DMS53 treated with DMSO at 0.1 percent for 48 hours (cell line): ENCODE measurements at regions not wholly inside any gene's neighbourhood (a gene's known extent, or its start where the extent isn't known, plus 50 kb on each side); places are given as distances from the start of the nearest gene placed in this dataset.

ENCODE experiments used
- DNase-seq: peaks from one replicate; lab custom pipeline; 2025; ENCODE audit not compliant: unreplicated experiment; lab: John Stamatoyannopoulos, UW

DNA sequence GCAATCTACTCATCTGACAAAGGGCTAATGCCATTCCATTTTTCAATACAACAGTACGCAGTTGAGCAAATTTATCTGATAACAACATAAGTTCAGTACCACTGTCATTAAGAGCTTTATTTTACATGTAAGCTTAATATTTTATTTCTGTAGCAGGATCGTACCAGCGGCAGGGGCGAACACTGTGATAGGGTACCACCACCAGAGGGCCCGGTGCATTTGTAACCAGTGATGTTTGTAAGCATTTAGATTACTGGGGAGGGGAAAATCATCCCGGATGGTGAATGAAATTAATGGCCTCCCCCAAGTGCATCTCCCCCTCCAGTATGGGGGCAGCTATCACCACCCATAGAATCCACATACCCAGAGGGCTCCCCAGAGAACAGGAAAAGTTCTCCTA lies 179.0 kb downstream of the ADGRA3 start:
- DNase-seq = no peak

DNA sequence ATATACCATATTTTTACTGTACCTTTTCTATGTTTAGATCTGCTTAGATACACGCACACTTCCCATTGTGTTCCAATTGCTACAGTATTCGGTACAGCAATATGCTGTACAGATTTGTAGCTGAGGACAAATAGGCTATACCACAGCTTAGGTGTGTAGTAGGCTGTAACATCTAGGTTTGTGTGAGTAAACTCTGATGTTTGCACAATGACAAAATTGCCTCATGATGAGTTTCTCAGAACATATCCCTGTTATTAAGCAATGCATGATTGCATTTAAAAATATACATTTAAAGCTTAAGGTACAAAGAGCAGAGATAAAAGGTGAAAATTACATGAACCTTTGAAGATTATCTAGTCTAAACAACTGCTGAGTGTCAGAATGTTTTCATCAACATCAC lies 181.7 kb downstream of the ADGRA3 start:
- no peak for DNase-seq

DNA sequence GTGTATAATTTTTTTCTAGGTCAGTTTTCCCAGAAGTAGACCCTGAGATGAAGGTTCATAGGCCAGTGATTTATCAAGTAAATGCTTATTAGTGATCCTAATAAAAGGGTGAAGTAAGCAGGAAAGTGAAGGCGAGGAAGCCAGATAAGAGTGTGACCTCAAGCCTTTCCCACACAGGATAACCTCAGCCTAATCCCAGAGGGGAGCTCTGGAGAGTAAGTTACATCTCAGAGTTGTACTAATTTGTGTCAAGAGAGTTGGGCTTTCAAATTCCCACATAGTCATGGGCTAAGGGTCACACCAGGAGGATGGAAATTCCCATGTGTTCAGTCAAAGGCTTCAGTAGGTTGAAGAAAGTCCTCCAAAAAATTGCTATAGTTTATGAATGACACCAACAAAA lies 191.4 kb downstream of the ADGRA3 start:
- DNase-seq = no peak

DNA sequence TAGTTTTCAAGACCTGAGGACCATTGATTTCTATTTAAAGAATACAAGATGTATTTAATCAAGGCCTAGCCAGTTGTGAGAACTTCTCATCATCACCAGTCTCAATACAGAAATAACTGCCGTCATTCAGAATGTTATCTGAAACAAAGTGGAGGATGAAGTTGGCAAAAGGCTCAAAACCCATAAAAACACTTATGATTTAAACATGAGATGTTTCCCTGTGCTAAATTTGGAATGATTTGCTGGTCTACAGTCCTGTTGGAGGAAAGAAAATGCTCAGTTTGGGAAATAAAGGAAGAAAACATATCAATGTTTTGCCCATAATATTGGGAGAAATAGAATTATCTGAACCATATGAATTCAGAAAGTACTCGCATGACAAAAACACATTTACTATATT lies 192.2 kb downstream of the ADGRA3 start:
- DNase-seq = no peak

DNA sequence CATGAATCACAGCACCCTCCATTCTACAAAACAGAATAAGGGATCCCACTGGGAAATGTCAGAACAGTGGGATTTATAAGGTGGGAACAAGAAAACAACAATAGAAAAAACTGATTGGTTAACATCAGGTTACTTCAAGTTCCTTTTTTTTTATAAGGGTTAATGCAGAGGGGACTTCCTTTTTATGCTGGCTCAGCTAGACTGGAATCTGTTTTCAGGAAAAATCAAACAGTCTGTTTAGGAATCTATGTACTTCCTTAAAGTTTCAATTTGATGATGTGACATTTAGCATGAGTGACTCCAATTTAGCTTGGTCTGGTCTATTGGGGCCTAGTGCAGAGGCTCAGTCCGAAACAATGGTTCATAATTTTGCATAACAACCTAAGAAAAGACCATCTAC lies 192.9 kb downstream of the ADGRA3 start:
- no peak for DNase-seq

DNA sequence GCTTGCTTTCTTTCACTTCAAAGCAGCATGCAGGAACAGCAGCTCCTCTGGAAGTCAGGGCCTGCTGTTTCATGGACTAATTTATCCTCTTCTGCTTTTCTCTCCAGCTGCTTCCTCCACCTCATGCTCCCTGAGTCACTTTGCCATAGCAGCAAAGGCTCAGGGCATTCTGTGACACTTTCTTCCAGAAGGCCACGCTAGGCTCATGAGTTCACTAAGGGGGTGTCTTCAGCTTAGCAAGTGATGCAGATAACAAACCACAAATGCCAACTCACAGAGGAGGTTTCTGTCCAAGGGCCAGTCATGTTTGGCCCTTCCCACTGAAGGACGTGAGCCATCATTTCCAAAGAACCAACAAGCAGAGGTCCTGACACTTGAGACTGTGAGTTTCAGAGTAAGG lies 200.2 kb downstream of the ADGRA3 start:
- DNase-seq = no peak

DNA sequence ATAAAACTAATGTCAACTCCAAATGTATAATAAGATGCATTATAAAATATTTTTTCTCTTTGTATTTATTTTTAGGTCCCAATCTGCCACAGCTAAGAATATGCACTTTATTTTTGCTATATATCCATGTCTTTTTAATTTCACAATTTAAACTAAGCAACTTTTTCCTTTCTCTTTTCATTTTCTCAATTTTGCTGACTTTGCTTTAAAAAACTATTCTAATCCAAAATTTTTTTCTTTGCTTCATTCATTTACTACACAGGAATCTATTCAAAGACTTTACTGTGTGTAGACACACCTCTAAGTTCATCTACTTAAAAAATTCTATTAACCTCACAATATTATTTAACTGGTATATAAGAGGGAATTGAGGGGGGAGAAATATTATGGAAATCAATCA lies 201.9 kb downstream of the ADGRA3 start:
- no peak for DNase-seq

DNA sequence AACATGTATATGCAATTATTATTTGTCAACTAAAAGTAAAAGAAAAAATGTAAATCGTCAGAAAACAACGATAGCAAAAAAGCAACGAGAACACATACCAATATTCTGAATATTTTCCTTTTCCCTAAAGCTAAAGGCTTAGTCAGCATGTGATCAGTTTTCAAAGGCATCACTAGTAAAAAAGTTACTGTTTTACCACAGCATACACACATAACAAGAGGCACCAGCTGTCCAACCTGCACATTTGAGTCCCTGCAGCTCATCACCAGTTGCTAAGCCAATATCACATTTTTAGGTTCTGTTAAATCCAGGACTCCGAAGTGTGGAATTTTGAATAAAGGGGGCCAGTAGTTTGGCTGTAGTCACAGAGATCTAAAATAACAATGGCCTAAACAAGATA lies 203.8 kb downstream of the ADGRA3 start:
- no peak for DNase-seq

DNA sequence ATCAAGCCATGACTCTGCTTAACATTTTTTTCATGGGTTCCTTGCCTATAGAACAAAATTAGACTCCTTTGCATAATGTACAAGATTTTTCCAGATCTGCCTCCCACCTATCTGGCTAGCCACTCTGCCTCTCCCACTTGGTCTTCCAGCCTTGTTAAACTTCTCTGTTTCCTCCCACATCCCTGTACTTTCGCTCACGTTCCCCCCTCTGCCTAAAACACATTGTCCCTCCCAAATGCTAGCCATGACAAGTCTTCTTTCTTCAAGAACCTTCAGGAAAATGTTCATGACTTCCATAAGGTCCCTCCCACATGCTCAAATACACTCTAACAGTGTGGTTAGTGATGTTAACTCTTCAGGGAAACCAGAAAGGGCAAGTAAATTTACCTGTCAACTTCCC lies 214.6 kb downstream of the ADGRA3 start:
- no peak for DNase-seq

DNA sequence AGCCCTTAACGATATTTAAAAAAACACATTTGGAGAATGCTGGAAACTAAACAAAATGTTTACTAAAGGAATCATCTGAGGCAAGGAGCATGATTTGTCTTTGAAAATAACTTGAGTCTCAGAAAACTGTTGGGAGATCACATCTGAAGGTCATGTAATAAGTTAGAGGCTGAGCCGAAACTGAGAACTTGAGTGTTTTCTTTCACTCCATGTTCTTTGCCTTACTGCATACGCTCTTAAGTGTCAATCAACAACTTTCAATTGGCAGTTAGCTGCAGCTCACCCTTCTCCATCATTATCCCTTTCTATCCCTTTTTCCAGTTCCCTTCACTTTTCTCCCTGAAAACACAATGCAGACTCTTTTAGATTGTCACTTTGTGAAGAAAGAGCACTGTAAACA lies 216.2 kb downstream of the ADGRA3 start:
- no peak for DNase-seq

DNA sequence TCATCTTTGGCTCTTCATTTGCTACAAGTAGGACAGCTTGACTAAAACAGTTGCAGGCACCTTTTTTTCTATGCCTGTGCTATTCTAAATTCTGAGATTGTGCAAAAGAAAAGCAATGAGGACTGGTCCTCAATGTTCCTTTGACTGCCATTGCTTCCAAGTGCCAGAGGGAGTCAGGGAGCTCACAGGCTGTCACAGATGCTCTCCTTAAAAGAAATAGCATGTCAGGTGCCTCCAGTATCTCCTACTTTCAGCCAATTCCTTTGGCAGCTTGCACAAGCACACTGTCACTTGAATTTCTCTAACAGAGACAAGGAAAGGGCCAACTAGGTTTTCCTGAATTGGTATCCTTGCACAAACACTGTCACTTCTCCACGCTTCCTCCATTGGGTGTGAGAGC lies 228.2 kb downstream of the ADGRA3 start:
- DNase-seq = no peak

DNA sequence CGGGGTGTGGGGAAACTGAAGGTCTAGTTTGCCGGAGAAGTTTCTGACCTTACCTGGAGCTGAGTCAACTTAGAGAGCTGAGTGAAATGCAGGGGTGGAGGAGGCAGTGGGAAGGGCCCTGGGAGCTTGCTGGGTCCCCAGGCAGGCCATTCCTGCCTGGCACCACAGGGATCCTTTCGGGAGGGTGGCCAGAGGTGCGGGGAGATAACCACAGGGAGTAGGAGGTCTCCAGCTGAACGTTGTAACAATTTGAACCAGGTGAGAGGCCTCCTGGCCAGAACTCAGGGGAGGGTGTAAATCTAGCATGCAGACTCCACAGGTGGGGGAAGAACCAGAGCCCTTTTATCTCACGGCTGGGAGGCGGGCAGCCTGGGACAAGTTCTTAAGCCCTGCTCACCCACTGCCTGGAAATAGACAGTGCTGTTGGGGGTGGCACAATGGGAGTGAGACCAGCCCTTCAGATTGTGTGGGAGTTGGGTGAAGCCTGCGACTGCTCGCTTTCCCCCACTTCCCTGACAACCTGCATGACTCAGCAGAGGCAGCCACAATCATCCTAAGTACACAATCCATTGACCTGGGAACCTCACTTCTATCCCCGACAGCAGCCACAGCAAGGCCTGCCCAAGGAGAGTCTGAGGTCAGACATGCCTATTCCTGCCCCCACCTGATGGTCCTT lies 247.4 kb downstream of the ADGRA3 start:
- DNase-seq = peak; percentile 6

DNA sequence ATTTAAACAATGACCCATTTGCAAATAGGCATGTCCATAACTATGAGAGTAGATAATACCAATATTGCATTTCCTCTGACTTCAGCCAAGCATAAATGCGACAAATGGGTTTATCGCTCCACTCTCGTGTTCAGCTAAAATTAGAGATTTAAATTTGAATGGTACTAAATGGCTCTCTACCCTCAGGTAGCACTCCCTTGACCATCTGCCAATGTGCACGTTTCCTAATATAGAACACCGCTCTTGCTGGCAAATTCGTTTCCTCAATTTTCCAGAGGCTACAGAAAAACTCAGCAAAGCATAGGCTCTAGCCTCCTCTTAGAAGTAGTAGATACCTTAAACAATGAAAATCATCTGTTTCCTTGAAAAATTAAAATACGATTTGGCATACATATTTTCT lies 251.6 kb downstream of the ADGRA3 start:
- DNase-seq = no peak

DNA sequence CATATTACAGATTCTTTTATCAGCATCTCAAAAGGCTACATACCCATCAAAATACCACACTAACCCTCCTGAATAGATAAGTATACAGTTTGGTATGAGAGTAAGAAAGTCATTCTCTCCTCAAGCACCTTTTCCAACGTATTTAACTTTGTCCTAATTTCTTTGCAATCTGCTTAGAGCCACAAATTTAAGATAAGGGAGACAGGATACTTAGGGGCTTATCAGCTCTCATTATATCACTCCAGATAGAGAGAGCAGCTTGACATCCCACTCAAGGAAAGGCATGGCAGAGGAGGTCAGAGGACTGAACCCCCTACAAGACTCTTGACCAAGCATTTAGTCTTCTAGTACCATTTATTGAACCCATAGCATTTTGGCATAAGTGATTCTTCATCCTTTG lies 262.4 kb downstream of the ADGRA3 start:
- no peak for DNase-seq

DNA sequence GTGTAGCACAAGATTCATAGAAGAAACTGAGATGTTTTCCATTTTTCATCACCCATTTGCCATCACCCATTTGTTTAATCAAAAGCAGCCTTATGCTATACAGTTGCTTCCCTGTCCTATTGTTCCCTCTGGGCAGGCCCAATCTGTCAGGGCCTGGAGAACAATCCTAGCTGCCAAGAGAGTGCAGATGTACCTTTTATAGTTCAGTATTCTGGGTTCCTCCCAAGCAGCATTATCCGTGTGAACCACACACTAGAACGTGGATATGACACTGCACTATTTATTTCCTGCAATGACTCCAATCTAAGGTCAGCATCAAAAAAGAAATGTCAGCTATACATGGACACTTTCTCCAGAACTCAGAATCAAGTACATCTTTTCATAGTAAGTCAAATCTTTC lies 269.0 kb downstream of the ADGRA3 start:
- no peak for DNase-seq

DNA sequence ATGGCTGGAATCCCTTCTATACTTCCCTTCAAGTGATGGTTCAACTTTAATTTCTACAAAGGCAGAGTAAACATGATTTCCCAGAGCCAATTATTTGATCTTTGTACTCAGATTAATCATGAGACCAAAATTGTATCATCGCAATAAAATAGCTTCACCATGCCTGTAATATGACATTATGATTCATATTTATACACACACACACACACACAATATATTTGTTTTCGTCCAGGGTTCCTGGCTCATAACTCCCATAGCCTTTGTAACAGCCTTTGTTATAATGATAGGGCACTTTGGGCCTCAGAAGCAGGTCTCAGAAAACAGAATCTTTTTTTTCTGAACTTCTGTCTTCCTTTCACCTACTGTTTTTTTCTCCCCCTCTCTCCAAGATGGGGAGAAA lies 270.6 kb downstream of the ADGRA3 start:
- DNase-seq = no peak

DNA sequence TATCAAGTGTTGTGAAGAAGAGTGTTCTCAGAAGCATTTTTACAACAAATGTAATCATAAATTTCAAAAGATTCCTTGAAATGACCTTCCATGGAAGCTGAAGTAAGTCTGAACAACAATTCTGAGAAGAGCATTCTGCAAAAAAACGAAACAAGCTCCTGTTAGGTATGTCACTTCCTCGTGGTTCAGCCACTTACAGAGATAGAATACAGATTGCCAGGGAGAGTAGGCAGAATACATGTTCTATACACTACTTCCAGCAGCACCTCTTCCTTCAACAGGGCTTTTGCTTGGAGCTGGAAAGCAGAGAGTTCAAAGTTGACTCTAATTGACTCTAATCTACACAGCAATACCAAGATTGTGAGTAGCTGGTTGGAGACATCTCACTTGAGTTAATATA lies 274.5 kb downstream of the ADGRA3 start:
- peak; percentile 12 for DNase-seq

DNA sequence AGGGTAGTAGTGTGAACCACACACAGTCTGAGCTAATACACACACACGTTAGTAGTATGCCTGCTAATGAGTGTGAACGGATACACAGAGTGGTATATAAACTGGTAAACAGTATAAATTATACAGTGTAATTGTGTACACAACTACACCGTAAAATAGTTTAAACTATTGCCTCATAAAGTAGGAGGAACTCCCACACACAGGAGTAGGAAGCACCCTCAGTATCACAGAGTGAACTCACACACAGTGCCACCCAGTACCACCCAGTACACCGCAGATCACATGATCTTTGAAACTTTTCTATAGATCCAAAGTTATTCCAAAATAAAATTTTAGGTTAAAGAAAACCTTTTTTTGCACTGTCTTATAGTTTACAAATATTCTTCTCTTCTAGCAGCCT lies 275.1 kb downstream of the ADGRA3 start:
- no peak for DNase-seq

DNA sequence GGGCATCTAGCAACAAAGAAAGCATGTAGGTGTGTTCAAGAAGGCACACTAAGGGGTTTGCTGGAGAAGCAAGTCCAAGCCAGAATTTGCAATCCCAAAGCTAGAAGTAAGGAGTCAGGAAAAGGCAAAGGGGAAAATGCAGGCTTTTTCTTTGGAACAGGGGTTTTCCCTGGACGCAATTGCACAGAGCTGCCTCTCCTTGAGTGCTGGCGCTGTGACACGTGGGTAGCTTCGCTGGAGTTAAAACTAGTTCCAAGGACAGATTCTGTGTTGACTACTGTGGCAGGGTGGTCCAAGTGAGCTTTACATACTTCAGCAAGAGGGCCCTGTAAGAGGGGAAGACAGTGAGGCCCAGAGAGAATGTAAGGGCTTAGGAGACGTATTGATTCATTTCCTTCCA lies 277.1 kb downstream of the ADGRA3 start:
- peak; percentile 24 for DNase-seq

DNA sequence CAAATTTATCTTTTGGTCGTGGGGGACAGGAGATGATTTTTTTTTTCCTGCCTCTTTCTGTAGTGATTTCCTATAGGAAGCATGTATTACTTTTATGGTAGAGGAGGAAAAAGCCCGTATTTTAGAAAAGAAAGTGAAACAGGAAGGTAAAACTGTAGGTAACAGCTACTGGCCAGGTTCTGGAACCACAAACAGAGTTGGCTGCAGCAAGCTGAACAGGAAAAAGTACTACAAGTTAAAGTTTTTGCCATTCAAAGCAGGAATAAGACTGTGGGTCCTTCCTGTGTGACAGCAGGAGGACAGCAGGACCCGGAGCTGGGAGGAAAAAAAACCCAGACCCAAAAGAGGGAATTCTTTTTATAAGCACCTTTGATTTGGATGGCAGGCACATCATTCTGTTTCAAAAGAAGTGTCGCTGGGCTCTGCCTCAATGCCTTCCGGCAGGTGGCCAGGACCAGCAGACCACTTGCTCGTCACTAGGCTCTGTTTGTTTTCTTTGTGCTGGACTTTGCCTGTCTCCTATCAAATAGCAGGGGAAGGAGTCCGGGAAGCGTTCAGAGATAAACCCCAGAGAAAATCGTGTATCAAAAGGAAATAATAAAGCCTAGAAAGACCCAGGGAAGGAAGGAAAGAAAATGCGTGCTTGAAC lies 277.9 kb downstream of the ADGRA3 start:
- peak; percentile 92 for DNase-seq

DNA sequence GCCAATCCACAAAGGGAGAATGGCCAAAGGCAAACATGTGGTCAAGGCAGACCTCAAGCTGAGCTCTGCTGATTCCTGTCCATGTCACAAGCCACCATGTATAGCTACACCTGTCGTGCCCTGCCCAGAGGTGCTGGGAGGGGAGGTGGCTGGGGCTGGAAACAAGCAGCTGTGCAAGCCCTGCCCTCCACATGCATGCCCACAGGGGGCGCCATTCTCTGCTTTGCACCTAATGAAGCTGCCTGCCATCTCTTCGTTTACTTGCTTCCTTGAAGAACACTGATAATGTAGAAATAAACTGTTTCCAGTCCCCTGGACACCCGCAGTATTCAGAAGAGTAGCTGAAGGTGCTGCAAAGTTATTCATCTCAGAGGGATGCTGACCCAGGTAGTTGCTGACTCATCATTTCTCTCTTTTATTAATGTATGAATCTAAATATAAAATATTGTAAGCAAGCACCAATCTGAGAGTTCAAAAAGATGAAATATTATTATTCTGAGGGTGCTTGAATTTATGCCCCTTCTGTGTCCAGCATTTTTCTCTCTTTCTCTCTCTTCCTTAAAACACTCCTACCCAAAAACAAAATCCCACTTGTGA lies 278.6 kb downstream of the ADGRA3 start:
- peak; percentile 96 for DNase-seq

DNA sequence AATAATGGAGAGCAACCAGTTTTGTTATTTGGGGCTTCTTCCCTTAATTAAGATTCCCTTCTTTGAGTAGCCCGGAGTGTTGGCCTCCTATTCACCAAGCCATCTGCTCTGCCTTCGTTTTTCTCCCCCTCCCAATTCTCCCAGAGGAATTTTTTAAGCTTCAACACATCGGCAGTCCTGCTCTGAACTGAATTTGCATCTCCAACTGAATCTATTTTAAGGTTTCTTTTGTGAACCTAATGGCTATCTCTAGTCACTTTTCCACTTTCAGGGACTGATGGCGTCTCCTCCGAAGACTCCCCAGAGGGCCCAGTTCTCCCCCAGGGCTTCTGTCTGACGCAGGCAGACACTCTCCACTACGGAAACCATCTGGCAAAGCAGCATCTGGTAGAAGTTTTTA lies 280.2 kb downstream of the ADGRA3 start:
- no peak for DNase-seq

DNA sequence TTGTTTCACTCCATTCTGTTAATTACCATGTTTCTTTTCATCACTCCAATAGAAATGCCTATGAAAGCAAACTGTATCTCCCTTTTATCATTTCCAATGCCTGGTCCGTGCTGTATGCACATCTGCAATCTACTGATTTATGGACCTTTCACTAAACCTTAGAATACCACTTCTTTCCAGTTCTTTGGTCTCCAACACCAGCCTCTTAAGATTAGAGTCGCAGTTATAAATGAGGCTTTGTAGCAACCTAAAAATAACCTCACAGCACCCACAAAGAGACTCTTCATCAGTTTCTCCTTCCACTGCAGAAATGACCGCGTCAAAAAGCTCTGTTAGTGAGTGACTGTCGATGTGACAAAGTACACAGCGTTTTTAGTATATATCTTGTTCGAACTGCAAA lies 282.6 kb downstream of the ADGRA3 start:
- no peak for DNase-seq
